Endothelial cell (in vitro differentiated cells): ENCODE measurements at regions not wholly inside any gene's neighbourhood (a gene's known extent, or its start where the extent isn't known, plus 50 kb on each side); places are given as distances from the start of the nearest gene placed in this dataset.

Source experiments
- DNase-seq: peaks from one replicate; pipeline ENCODE4 v3.0.0; 2021; ENCODE audit warnings: low spot score
- H3K27ac Mint-ChIP-seq: one replicate; pipeline ENCODE4 v1.8.0; 2021; ENCODE audit warnings: mixed read lengths, inconsistent platforms; ENCODE audit not compliant: unreplicated experiment
- H3K27me3 Mint-ChIP-seq: one replicate; pipeline ENCODE4 v1.8.0; 2021; ENCODE audit warnings: mild to moderate bottlenecking, moderate library complexity, mixed read lengths, inconsistent platforms; ENCODE audit not compliant: unreplicated experiment
- H3K36me3 Mint-ChIP-seq: one replicate; pipeline ENCODE4 v1.8.0; 2021; ENCODE audit warnings: mild to moderate bottlenecking, low read depth, mixed read lengths, inconsistent platforms; ENCODE audit not compliant: unreplicated experiment
- H3K4me1 Mint-ChIP-seq: one replicate; pipeline ENCODE4 v1.8.0; 2021; ENCODE audit warnings: mild to moderate bottlenecking, mixed read lengths, inconsistent platforms; ENCODE audit not compliant: unreplicated experiment
- H3K4me3 Mint-ChIP-seq: one replicate; pipeline ENCODE4 v1.8.0; 2021; ENCODE audit warnings: mild to moderate bottlenecking, mixed read lengths, inconsistent platforms; ENCODE audit not compliant: unreplicated experiment
- H3K9me3 Mint-ChIP-seq: one replicate; pipeline ENCODE4 v1.8.0; 2021; ENCODE audit warnings: mixed read lengths, inconsistent platforms; ENCODE audit not compliant: unreplicated experiment
- TF ChIP-seq, protein P1 (sequence below): fragments of 200-600 bp; sonication (generic); IDR thresholded peaks from one replicate; pipeline ENCODE4 v1.5.0; 2021; ENCODE audit warnings: antibody characterized with exemption; ENCODE audit not compliant: unreplicated experiment

DNA sequence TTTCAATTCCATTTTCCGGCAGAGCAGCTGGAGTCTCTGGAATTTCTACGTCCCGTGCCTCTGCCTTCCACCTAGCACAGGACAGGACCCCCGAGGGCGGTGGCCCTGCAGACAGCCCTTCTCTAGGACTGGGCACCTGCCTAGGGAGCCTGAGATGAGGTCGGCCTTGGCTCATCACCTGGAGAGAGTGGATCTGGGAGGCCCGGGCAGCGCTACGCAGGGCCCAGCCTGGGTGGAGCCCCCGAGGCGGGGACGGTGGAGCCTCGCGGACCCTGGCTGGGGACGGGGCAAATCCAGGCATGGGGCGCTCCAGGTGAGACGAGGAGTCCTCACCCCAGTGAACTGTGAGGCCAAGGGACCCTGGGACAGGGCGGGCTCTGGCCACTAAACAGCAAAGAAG lies 114.5 kb downstream of the MTRR start:
- Mint-ChIP-seq H3K27ac (no peak overlapping the region), H3K4me1 (no peaks in the 10 kb centered on the region)
- TF ChIP-seq, protein P1, sequence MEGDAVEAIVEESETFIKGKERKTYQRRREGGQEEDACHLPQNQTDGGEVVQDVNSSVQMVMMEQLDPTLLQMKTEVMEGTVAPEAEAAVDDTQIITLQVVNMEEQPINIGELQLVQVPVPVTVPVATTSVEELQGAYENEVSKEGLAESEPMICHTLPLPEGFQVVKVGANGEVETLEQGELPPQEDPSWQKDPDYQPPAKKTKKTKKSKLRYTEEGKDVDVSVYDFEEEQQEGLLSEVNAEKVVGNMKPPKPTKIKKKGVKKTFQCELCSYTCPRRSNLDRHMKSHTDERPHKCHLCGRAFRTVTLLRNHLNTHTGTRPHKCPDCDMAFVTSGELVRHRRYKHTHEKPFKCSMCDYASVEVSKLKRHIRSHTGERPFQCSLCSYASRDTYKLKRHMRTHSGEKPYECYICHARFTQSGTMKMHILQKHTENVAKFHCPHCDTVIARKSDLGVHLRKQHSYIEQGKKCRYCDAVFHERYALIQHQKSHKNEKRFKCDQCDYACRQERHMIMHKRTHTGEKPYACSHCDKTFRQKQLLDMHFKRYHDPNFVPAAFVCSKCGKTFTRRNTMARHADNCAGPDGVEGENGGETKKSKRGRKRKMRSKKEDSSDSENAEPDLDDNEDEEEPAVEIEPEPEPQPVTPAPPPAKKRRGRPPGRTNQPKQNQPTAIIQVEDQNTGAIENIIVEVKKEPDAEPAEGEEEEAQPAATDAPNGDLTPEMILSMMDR = no peak

DNA sequence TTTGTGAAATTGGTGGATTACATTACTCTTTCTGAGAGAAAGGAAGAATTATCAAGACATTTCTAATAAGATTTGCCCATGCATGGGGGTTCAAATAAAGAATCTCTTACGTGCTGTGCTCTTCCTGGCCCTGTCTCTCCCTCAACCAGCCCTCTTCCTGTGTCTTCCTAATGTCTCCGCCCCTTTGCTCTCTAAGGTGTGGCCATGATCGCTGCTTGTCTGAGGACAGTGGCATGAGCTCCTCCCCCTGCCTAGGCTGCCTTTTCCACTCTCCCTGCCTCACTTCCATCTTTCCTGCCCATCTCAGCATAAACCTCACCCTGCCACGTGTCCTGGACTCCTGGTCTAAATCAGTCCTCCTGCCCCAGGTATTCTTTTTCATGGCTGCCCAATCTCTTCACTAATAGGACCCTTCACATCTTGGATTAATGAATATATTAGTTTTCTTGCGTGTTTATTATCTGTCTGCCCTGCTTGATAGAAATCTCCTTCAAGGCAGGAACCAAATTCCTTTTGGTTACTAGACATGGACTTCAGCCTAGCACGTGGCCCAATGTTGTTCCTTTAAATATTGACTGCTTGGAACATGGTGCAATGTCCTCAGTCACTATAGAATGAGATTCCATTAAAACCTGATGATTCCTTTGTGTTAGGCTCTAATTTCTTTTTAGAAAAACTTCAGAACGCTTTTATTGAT lies 122.3 kb downstream of the MTRR start:
- no peaks in the 10 kb centered on the region for H3K4me1 Mint-ChIP-seq
- H3K27ac Mint-ChIP-seq = no peak overlapping the region
- H3K9me3 Mint-ChIP-seq = no peaks in the 10 kb centered on the region
- no peak for DNase-seq
- H3K4me3 Mint-ChIP-seq = no peak overlapping the region
- H3K36me3 Mint-ChIP-seq = no peaks in the 10 kb centered on the region
- TF ChIP-seq, protein P1 = no peak
- H3K27me3 Mint-ChIP-seq = no peaks in the 10 kb centered on the region

More for the DNA sequence above, 114.5 kb downstream of the MTRR start:
- no peak for DNase-seq
- Mint-ChIP-seq H3K4me3 (no peak overlapping the region), H3K36me3 (no peaks in the 10 kb centered on the region), H3K27me3 (no peaks in the 10 kb centered on the region), H3K9me3 (no peaks in the 10 kb centered on the region)

DNA sequence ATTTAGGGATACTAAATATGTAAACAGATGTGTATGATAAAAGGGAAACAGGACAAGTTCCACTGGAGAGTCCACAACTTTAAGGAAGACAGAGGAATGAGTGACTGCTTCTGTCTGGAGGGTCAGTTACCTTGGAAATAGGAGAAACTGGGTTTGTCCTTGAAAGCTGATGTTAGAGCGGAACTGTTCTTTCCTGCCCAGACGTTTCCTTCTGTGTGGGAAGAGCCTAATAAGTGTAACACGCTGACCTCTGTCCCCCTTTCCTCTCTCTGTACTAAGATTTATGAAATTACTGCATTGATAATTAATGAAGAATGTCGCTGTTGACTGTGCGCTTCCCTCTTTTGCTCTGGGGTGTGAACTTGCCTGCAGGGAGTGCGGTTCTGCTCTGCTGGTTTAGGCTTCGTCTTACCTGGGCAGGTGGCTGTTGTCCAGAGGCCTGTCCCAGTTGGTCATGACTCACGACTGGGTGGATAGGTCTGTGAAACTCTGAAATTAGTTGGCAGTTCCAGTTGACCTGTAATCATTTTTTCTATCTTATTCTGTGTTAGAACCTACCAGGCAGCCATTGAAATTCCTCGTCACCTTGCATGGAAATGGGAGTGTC lies 126.8 kb downstream of the MTRR start:
- no peak overlapping the region for H3K27ac Mint-ChIP-seq

DNA sequence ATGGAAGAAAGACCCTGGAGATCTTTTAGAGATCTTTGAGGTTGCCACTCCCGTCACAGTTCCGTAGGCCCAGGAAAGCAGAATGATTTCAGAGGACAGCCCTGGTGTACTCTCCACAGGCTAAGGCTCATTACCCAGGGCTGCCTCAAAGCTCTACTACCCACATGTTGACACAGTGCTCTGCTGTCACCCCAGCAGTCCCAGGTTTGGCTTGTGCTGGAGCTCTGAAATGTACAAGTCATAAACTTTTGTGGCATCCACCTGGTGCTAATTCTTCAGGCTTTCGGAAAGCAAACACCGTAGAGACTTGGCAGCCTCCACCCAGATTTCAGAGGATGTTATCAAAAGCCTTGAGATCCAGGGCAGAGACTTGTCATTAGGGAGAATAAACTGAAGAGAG lies 136.5 kb downstream of the MTRR start:
- no peaks in the 10 kb centered on the region for H3K27me3 Mint-ChIP-seq
- TF ChIP-seq, protein P1 = no peak
- no peaks in the 10 kb centered on the region for H3K4me1 Mint-ChIP-seq
- DNase-seq = no peak
- H3K4me3 Mint-ChIP-seq = no peak overlapping the region
- H3K9me3 Mint-ChIP-seq = peaks cover 4% of the 10 kb centered on the region
- no peak overlapping the region for H3K27ac Mint-ChIP-seq
- H3K36me3 Mint-ChIP-seq = no peaks in the 10 kb centered on the region

More for the DNA sequence above, 126.8 kb downstream of the MTRR start:
- Mint-ChIP-seq H3K9me3 (no peaks in the 10 kb centered on the region), H3K36me3 (no peaks in the 10 kb centered on the region), H3K4me3 (no peak overlapping the region), H3K4me1 (no peaks in the 10 kb centered on the region), H3K27me3 (no peaks in the 10 kb centered on the region)
- DNase-seq = no peak
- TF ChIP-seq, protein P1 = no peak
